ENCODE measurements at regions not wholly inside any gene's neighbourhood (a gene's known extent, or its start where the extent isn't known, plus 50 kb on each side); places are given as distances from the start of the nearest gene placed in this dataset.

DNA sequence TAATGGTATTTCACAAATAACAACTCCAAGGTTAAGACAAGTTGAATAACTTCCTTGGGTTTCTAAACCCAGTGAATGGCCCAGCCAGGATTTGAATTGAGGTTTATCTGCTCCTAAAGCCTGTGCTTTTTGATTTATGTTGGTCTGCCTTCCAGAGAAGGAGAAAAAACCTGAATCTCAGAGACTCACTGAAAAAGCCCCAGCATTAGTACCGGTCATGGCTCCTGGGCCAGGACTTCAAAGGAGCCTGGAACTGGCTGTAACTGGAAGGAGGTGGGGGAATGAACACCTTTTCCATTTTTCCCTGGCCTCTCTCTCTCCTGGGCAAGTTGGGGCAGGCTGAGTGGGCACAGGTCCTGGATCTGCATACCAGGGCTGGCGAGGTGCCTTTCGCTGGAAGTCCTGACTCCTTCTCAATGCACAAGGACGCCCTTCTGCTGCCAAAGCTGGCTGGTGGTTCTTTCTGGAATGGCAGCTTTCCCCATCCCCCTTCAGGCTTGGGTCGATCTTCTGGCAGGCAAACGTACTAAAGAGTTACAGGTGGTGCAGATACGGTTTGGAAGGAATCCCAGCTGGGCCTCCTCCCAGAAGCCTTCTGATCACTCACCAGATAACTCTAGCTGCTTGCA, 268.2 kb downstream of the PTEN start:
- Histone ChIP-seq H3K9me2 (ENCODE audit: insufficient read depth) (no peaks in the 10 kb centered on the region), H3K27ac (no peak overlapping the region), H3K79me2 (ENCODE audit: insufficient read depth) (no peaks in the 10 kb centered on the region), H3K27me3 (replicated peaks; ENCODE audit: insufficient read depth) (no peaks in the 10 kb centered on the region), H3K4me2 (ENCODE audit: unreplicated experiment) (no peak overlapping the region), H3K4me3 (no peak overlapping the region), H3K36me3 (ENCODE audit: low read depth) (no peaks in the 10 kb centered on the region), H2AFZ (no peak overlapping the region), H4K20me1 (ENCODE audit: insufficient read depth) (no peaks in the 10 kb centered on the region), H3F3A (ENCODE audit: insufficient read depth) (no peaks in the 10 kb centered on the region), H3K9ac (no peak overlapping the region), H3K9me3 (ENCODE audit: low read depth) (no peaks in the 10 kb centered on the region), H3K4me1 (ENCODE audit: insufficient read depth) (no peaks in the 10 kb centered on the region)
- no peak for DNase-seq
- WGBS, 2 experiments (ENCODE audit: low coverage in 1 of 2, low lambda C conversion rate in 2 of 2, missing lambda C conversion rate in 2 of 2): 38 to 52% methylated on average over 7 of the region's 7 CpGs
- TF ChIP-seq EZH2phosphoT487 (IDR thresholded peaks at IDR 0.05; ENCODE audit: insufficient read depth, low read depth) (no peak), EZH2 (IDR thresholded peaks at IDR 0.05; ENCODE audit: insufficient read depth, poor library complexity, severe bottlenecking) (no peak)
- in situ Hi-C loops (cut with MboI): no loop called here

DNA sequence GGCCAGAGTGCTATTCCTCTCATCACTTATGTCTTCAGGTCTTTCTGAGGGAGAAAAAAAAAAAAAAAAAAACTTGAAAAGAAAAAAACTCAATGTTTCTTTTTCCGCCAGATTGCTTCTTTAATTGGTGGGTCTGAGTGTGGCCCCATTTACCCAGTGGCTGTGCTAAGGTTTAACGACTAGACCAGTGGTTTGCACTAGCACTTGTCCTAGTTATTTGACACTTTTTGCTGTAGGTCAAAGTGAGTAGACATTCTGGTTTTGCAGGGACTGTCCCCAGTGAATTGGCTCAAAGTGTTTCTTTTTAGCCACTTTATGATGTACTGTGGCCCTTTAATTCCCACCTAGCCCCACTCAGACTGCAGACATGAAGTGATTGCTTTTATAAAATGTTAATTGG, 273.3 kb downstream of the PTEN start:
- DNase-seq: no peak
- TF ChIP-seq EZH2phosphoT487 (IDR thresholded peaks at IDR 0.05; ENCODE audit: insufficient read depth, low read depth) (no peak), EZH2 (IDR thresholded peaks at IDR 0.05; ENCODE audit: insufficient read depth, poor library complexity, severe bottlenecking) (no peak)
- no peaks in the 10 kb centered on the region for H3K4me1 ChIP-seq (ENCODE audit: insufficient read depth)

DNA sequence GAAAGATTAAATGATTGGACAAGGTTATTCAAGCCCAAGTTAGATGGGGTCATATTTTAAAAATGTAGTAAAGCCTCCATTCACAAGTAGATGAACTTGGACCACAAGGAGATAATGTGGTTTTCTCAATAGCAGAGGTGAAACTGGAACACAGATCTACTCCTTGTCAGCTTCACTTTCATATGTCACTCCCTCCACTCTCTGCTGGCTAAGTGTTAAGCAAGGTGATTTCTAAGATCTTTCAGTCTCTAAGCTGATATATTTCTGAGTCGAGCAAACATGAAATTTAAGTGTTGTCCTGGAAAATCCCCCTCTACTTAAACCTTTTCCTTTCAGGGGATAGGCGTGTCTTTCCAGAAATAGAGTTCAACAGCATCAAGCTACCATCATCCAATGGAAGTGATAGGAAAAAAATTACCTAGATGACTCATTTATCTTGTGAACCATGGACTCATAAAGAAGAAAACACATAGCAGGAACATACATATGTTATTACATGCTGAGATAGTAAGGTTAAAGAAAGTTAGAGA, 275.0 kb downstream of the PTEN start:
- WGBS, 2 experiments (ENCODE audit: low coverage in 1 of 2, low lambda C conversion rate in 2 of 2, missing lambda C conversion rate in 2 of 2): 88 to 98% methylated on average over 2 of the region's 2 CpGs
- no peaks in the 10 kb centered on the region for H4K20me1 ChIP-seq (ENCODE audit: insufficient read depth)
- H3K4me3 ChIP-seq: no peak overlapping the region
- no peak for DNase-seq
- no peaks in the 10 kb centered on the region for H3K9me2 ChIP-seq (ENCODE audit: insufficient read depth)
- no peak overlapping the region for H3K4me2 ChIP-seq (ENCODE audit: unreplicated experiment)
- H3F3A ChIP-seq (ENCODE audit: insufficient read depth): no peaks in the 10 kb centered on the region
- H3K9me3 ChIP-seq (ENCODE audit: low read depth): no peaks in the 10 kb centered on the region
- no peaks in the 10 kb centered on the region for H3K79me2 ChIP-seq (ENCODE audit: insufficient read depth)
- in situ Hi-C loops (cut with MboI): no loop called here
- H3K27me3 ChIP-seq (replicated peaks; ENCODE audit: insufficient read depth): no peaks in the 10 kb centered on the region
- H3K36me3 ChIP-seq (ENCODE audit: low read depth): no peaks in the 10 kb centered on the region
- no peak overlapping the region for H3K9ac ChIP-seq
- TF ChIP-seq EZH2phosphoT487 (IDR thresholded peaks at IDR 0.05; ENCODE audit: insufficient read depth, low read depth) (no peak), EZH2 (IDR thresholded peaks at IDR 0.05; ENCODE audit: insufficient read depth, poor library complexity, severe bottlenecking) (no peak)
- H3K4me1 ChIP-seq (ENCODE audit: insufficient read depth): no peaks in the 10 kb centered on the region
- no peak overlapping the region for H2AFZ ChIP-seq
- no peak overlapping the region for H3K27ac ChIP-seq

More for the DNA sequence above, 273.3 kb downstream of the PTEN start:
- Histone ChIP-seq H3K27me3 (replicated peaks; ENCODE audit: insufficient read depth) (no peaks in the 10 kb centered on the region), H3K79me2 (ENCODE audit: insufficient read depth) (no peaks in the 10 kb centered on the region), H4K20me1 (ENCODE audit: insufficient read depth) (no peaks in the 10 kb centered on the region), H3K9me2 (ENCODE audit: insufficient read depth) (no peaks in the 10 kb centered on the region), H3K9me3 (ENCODE audit: low read depth) (no peaks in the 10 kb centered on the region), H3K9ac (no peak overlapping the region), H3K4me3 (no peak overlapping the region), H2AFZ (no peak overlapping the region), H3K4me2 (ENCODE audit: unreplicated experiment) (no peak overlapping the region), H3K36me3 (ENCODE audit: low read depth) (no peaks in the 10 kb centered on the region), H3F3A (ENCODE audit: insufficient read depth) (no peaks in the 10 kb centered on the region), H3K27ac (no peak overlapping the region)
- in situ Hi-C loops (cut with MboI): no loop called here
- WGBS, 2 experiments (ENCODE audit: low coverage in 1 of 2, low lambda C conversion rate in 2 of 2, missing lambda C conversion rate in 2 of 2): 75 to 77% methylated on average over 2 of the region's 2 CpGs

DNA sequence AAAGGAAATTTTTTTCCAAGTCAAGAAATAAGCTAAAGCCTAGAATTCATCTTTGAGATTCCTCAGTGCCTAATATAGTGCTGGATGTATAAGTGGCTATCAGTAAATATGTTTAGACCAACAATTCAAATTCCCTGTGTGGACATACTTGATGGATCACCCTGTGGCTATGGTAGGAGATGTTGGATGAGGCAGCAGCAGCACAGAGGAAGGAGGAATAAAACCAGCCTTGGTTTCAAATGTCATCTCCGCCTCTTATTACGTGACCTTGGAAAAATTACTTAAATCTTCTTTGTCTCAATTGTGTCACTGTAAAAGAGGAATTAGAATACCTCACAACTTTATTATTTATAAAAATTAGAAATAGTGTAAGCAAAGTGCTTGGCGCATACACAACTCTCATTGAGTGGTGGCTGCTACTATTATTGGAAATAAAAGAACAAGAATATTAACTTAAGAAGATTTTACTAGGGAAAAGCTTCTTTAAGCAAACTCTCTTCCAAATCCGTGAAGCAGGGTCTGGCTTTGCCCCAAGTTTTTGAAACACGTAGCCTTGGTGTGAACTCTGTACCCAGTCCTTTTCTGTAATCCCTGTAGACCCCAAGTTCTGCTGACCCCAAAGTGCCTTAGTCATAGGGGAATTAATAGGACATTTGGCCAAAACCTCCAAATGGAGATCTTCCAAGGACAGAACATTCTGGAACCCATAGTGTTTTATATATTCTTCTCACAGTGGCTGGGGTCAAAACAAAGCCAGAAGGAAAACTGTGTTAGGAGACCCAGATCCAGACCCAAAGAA, 283.8 kb downstream of the PTEN start:
- WGBS, 2 experiments (ENCODE audit: low coverage in 1 of 2, low lambda C conversion rate in 2 of 2, missing lambda C conversion rate in 2 of 2): 79 to 82% methylated on average over 5 of the region's 5 CpGs
- DNase-seq: no peak
- Histone ChIP-seq H2AFZ (no peak overlapping the region), H3K4me2 (ENCODE audit: unreplicated experiment) (no peak overlapping the region), H3F3A (ENCODE audit: insufficient read depth) (peaks cover 25% of the 10 kb centered on the region), H3K36me3 (ENCODE audit: low read depth) (no peaks in the 10 kb centered on the region), H3K27ac (no peak overlapping the region), H3K79me2 (ENCODE audit: insufficient read depth) (no peaks in the 10 kb centered on the region), H4K20me1 (ENCODE audit: insufficient read depth) (no peaks in the 10 kb centered on the region), H3K4me3 (no peak overlapping the region), H3K9me2 (ENCODE audit: insufficient read depth) (no peaks in the 10 kb centered on the region), H3K27me3 (replicated peaks; ENCODE audit: insufficient read depth) (no peaks in the 10 kb centered on the region), H3K4me1 (ENCODE audit: insufficient read depth) (peaks cover 28% of the 10 kb centered on the region), H3K9me3 (ENCODE audit: low read depth) (no peaks in the 10 kb centered on the region), H3K9ac (no peak overlapping the region)
- no peak for TF ChIP-seq EZH2phosphoT487 (IDR thresholded peaks at IDR 0.05; ENCODE audit: insufficient read depth, low read depth)
- no peak for TF ChIP-seq EZH2 (IDR thresholded peaks at IDR 0.05; ENCODE audit: insufficient read depth, poor library complexity, severe bottlenecking)
- in situ Hi-C loops (cut with MboI): no loop called here
